NCI-H2107 treated with DMSO at 0.1 percent for 48 hours (cell line): ENCODE measurements at regions not wholly inside any gene's neighbourhood (a gene's known extent, or its start where the extent isn't known, plus 50 kb on each side); places are given as distances from the start of the nearest gene placed in this dataset.

Source experiments
- DNase-seq: peaks from one replicate; lab custom pipeline; 2025; ENCODE audit not compliant: unreplicated experiment; lab: John Stamatoyannopoulos, UW

DNA sequence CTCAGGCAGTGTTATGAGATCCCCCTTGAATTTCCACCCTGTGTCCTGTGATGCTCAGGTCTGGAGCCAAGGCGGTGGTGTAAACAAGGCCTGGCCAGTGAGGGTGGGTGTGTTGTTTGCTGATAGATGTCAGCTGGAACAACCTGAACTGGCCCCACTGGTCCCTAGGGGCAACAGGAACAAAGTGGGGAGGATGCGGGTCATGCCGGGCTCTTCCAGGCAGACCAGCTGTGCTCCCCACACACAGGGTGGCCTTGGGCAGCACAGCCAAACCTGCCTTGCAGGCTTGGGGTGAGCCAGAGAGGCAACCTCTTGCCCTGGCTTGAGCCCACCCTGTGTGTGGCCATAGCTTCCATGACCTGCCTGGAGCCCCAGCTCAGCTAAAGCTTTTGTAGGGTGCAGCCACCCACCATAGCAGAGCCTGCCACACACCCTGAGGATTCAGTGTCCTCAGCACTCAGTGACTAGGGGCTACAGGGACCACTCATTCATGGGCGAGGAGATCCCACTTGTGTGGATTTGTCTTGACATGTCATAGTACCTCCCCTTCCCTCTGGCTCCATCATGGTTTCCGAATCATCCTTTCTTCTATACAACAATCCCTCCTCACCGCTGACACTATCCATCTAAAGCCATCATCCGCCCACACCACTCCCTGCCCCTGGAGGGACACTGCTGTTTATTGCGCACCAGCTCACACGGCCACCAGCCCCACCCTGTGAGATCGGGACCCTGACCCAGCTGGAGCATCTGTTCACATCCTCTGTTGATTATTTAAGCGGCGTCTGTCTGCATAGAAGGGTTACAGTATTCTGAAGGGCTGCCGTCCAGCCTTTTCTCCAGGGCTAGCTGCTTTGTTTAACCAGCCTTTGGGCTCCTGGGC is 268.8 kb downstream of the CYP26B1 start:
- no peak for DNase-seq

DNA sequence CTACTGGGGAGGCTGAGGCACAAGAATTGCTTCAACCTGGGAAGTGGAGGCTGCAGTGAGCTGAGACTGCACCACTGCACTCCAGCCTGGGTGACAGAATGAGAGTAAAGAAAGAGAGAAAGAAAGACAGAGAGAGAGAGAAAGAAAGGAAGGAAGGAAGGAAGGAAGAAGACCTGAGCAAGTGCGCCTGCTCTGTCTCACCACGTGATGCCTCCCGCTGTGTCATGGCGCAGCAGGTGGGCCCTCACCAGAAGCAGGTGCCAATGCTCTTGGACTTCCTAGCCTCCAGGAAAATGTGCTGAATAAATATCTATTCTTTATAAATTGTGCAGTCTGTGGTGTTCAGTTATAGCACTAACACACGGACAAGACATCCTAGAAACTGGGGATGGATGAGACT is 270.0 kb downstream of the CYP26B1 start:
- DNase-seq = no peak

DNA sequence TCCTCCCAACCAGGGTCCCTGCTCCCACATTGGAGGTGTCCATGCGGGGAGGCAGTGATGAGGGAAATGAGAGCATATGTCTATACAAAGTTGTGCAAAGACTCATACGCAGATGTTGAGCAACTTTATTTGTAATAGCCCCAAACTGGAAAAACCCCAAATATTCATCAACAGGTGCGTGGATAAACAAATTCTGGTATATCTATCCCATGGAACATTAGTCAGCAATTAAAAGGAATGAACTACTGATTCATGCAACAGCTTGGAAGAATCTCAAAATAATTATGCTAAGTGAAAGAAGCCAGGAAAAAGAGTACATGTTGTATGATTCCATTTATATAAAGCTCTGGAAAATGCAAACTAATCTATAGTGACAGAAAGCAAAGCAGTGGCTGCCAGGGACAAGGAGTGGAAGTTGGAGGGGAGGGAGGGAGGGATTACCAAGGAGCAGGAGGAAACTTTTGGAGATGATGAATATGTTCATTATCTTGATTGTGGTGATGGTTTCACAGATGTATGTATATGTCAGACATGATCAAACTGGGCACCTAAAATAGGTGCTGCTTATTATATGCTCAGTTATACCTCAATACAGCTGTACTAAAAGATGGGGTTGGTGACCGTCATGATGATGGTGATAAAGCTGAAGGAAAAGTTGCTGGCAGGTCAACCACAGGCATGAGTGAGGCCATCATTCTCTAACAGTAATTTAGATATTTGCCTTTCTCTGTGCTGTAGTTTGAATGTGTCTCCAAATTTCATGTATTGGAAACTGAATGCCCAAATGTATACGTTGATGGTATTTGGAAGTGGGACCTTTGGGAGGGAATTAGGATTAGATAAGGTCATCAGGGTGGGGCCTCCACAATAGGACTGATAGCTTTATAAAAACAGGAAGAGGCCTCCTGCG is 270.9 kb downstream of the CYP26B1 start:
- DNase-seq = no peak

DNA sequence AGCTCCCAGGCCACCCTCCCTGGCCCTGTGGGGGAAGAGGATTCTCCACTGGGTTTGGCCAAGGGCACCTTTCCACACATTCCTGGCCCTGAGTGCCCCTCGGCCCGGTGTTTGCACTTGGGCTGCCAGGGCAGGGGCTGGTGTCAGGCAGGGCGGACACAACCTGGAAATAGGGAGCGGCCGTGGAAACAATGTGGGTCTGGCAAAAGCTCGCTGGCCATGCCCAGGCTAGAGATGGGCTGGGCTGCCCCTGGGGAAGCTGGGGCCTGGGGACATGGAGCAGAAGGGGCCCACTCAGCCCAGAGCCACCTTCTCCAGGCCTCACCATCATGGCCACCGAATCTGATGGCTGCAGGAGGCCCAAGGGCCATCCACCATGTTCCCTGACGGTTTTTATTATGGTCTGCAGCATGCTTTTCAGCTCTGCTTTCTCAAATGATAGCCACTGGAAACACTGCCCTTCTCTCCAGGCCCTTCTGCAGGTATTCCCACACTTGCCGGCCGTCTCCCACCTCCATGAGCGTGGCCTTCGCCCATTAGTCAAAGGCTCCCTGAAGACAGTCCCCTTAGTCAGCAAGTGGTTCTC is 275.1 kb downstream of the CYP26B1 start:
- DNase-seq = no peak

DNA sequence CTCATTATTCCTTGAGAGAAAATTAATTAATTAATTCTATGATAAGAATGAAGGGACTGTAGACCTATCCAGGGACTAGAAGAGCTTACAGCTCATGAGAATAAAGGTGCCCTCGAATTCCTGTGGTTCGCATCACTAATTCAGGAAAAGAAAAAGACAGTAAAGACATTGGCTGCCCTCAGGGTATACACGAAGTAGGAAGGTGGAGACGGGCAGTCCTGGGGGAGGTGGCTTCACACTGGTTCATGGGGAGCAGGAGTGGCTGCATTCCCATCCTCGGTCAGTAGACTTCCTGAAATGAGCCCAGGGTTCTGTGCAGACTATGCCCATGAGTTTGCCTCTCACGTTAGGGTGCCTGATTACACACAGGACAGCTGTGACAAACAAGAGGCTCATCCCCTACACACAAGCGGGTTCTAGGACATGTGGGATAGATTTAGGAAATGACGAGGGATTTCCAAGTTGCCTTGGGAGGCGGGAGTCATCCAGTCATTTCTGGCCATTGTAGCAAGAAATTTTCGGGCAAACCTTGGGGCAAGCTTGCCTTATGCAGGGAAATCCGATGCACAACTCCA is 282.2 kb downstream of the CYP26B1 start:
- no peak for DNase-seq

DNA sequence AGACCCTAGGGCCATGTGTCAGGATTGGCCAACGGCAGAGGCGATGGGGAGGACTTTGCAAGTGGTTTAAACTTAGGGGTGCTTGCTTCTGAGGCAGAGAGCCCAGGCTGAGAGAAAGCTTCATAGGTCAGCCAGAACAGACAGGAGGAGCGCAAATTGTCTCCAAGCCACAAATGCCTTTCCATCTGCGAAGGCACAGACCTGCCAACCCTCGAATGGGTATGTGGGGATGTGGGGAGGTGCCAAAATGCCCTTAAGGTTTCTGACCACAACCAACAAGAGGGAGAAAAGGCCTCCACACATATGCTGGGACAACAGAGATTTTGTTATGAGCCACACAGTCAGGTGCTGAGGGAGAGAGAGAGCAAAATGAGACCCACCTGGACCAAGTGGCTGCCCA is 283.6 kb downstream of the CYP26B1 start:
- DNase-seq = no peak

DNA sequence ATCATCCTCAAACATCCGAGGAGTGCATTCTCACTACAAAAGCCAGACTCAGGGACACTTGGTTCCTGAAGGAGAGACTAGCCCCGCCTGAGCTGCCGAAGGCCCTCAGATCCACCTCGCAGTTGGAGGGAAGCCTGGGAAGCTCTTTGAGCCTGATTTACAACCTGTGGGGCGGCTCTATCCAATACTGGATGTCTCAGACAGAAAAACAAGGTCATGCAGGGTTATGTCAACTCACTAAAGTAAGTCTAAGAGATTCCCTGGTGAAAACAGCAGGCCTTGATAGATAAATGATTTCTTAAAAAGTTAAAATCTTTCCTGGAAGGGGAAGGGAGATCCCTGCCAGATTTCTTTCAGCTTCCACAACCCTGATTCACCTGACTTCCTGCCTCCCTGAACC is 284.3 kb downstream of the CYP26B1 start:
- DNase-seq = no peak

DNA sequence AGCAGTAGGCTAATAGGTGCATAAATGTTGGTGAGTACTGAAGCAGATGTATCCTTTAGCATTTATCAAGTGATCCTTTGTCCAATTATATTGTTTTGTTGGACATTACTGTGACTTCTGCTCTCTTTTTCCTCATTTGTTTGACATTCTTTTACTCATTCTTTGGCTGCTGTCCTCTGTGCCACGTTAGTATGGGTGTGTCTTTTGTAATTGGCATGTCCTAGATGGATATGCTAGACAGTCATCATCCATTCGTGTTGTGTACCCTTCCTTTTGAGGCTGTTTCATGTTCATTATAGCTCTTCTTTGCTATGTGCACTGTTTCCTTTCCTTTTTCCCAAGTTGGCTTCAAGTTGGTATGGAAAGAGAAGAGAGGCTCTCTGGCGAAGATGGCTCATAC is 284.7 kb downstream of the CYP26B1 start:
- no peak for DNase-seq

DNA sequence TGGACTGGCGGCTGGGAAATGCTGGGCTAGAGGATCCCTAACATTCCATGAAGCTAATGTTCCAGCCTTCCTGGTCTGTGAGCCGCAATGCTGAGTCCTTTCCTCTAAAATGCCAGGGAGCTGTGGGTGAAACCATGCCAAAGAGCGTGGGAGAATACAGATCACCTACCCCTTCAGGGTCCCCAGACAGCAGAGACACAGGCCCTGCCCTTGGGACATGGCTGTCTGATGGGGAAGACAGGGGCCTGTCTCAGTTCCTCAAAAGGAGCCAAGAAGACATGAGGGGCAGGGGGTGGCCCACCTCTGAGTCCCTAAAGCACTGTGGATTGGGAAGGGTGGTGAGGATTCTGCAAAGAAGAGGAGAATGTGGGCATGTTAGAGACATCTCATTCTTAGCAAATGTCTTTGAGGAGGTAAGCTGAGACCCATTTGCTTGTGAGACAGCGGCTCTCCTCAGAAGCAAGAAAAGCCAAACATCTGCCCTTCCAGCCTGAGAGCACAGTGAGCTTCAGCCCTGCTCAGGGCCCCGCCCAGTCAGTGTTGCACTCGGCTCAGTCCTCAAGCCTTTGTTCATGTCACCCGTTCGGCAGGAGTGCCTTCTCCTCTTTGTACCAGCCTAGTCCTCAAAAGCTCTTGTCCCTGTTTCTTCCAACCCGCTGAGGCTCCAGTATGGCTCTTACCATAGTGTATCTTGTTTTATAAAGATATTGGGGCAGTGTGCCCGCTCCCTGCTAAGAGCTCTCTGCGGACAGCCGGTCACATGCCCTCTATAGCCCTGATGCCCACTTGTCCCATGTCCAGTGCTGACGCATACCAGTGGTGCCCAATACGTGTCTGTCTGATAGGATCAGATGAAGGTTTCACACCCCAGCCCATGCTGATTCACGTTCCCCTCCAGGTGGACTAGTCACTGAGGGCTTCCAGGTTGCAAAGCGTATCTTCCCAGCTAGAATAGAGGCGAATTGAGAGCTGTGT is 286.2 kb downstream of the CYP26B1 start:
- DNase-seq = no peak

DNA sequence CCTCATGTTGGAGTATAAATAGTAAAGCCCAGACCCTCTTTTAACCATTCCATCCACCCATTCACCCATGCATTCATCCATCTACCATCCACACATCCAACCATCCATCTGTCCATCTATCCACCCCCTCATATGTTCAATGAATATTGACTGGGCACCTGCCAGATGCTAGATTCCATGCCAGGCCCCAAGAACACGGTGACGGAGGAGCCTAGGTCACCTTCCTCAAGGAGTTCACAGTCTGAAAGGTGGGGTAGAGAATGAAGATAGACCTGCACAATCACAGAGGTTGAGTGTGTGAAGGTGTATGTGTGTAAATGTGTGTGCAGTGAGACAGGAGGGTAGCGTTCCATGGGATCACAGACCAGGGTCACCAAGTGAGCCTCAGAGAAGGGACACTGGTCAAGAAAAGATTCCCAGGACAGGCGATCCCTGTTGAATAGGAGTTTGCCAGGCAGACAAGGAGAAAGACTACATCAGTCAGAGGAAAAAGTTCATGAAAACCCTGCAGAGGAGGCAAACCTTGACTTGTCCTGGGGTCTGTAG is 287.2 kb downstream of the CYP26B1 start:
- DNase-seq = no peak

DNA sequence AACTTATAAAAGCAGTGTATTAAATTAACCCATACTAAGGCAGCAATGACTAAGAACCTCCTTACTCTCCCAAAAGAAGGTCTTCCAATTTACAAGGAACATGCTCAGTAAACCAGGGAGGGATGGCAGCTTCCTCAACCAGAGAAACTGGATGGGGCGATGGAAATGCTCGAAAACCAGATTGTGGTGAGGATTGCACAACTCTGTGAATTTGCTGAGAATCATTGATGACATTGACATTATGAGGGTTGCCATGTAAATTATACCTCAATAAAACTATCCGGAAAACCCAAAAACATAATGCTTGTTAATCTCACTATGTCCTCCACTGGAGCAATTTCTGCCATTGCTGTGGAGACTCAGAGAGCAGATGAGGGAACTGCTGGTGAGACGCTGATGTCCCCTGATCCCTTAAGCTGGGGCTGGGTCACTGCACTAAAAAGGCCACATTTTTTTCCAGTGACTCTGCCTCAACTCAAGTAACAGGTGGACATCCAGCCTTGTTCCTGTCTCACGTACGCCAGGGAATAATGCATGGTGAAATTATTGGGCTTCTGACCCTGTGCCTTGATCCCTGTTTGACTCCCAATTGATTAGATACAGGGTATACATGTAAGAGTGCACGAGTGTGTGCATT is 288.3 kb downstream of the CYP26B1 start:
- no peak for DNase-seq

DNA sequence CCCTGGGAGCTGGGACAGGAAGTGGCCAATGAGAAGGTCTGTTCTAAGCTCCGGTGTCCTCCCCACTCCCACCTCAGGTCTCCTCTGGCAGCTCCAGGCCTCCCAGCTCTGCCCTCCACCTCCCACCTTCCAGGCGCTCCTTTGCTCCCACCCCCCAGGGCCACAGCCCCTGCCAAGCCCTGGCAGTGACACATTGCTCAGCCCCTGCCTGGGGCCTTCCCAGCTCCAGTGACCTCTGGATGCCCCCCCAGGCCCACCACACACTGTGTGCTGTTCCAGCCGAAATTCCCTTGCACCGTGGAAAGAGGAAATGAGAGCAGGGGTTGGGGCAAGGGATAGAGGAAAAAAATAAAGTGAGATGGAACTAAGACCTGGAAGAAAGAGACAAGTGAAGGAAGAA is 289.6 kb downstream of the CYP26B1 start:
- no peak for DNase-seq

DNA sequence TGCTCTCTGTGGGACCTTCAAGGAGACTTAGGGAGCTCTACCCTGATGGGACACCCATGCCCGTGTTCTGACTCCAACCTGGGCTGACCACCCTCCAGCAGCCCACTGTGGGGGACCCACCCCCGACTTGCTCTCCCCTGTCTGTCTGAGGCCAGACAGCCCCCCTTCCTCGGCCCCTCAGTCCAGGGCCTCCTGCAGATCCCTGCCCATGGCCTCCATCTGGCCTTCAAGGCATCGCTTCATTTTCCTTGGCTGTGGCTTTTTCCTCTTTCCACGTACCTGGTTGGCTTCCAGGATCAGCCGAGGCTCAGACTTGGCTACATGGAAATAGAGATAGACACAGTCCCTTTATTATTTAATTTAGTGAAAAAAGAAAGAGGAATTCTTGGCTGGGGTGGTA is 290.0 kb downstream of the CYP26B1 start:
- DNase-seq = no peak

DNA sequence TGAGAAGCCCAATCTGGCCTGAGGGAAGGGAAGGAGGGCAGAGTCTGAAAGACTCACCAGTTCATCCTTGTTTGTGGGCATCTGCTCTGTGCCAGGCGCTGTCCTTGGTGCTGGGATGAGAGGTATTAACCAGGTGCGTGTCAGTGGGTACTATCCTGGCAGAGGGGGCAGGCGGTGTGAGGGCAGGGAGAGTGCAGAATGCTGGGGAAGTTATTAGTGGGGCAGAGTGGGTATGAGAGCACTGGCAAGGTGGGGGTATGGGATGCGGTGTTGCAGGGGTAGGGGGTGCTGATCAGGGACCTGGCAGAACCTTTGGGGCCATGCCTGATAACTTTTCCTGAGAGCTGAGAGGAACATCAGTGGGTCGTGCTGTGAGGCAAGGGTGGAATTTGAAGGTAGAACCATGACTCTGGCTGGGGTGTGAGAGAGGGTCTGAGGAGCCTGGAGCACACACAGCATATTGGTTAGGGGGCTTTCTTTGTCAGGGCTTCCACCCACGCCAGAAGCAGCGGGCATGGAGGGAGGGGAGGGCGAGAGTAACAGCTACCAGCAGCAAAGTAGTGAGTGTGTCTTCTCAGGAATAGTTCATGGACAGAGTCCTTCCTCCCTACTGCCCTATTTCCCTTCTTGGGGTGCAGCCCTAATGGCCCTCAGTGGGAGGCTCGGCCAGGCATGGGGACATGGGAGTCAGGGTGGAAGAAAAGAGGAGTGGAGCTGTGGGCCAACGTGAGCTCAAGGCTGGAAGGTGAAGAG is 290.7 kb downstream of the CYP26B1 start:
- no peak for DNase-seq

DNA sequence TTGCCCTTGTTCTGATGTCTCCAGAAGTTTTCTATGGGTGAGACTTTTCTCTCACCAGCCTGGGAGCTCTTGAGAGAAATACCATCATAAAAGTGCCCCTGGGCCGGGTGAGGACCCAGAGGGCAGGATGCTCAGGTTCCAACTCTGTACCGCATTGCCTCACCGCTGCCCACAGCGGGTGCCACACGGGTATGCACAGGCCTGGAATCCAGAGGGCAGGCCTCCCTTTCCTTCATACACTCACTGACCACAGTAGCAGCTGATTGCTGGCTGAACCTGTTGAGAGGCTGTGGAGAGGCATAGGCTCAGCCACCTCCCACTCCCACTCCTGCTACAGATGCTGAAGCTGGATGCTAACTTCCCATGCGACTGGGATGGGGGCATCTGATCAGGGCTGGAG is 293.8 kb downstream of the CYP26B1 start:
- no peak for DNase-seq

DNA sequence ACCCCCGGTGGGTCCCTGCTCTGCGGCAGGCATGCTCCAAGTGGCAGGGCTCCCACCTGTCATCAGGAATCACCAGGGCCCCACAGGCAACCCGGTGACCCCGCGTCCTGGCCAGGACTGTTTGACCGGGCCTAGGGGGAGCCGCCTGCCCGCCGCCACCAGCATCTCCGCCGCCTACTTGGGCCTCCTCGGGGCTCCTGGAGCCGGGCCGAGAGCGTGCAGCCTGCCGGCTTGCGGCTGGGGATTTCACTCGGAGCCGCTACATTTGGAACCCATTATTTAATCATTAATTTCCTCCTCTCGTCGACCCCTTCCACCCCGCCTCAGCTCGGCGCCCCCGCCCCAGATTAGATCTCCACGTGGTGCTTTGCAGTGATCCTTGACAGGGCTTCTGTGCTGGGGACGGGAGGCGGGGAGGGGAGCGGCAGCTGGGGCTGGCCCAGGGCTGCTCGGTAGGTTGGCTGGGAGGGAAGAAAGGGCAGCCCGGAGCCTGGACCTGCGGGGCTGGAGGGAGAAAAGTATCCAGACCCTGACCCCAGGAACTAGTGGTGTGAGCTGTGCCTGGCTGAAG is 295.4 kb downstream of the CYP26B1 start:
- no peak for DNase-seq

DNA sequence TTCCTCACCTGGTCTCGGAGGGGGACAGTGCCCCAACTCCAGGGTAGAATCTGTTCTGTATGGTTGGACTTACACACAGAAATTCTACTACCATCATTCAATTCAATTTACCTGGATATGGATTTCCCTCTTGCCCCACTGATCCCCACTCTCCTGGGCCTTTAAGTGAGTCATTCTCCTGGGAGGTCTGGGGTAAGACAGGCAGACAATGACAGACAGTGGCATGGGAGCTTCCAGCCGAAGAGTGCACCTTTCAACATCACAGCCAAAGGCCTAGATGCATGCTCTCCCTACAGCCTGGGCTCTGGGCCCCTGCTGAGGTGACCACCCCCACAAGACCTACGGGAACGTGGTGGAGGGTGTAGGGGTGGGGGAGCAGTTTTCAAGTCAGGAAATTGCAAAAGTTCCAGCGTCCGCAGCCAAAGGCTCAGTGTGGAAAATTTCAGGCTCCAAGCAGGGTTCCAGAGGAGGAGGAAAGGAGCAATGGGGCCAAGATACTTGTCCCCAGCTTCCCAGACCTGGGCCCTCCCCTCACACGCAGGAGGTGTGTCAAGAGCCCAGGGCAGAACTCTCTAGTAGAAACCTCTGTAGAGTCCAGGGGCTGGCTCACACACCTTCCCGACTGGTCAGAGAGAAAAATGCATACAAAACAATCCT is 296.4 kb downstream of the CYP26B1 start:
- DNase-seq = no peak

DNA sequence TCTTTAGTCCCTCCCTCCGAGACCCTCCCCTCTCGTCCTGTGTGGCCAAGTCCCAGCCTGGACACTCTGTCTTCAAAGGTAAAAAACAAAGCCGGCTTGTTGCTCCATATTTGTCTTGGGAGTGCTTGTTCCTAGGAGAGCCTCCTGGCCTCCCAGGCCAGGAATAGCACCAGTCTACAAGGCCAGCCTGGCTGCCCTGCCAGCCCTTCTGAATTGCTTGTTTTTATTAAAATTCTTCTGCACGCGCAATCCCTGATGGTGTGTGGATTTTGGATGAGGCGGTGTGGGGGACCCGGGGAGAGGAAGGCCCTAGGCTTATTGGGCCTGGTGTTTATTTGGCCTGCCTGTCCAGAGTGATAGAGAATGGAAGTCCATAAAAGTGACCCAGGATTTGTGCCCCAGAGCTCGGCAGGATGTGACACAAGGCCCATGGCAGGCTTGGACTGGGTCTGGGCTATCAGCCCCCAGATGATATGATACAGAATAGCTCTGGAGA is 297.3 kb downstream of the CYP26B1 start:
- no peak for DNase-seq
